ENCODE measurements at regions not wholly inside any gene's neighbourhood (a gene's known extent, or its start where the extent isn't known, plus 50 kb on each side); places are given as distances from the start of the nearest gene placed in this dataset.

- TF ChIP-seq ZNF532 (CRISPR knock-in tag; IDR thresholded peaks at IDR 0.05; ENCODE audit: borderline replicate concordance) = no peak
Observed at GRCh38 chr21:36566644-36567043, 86.7 kb upstream of the CLDN14 start (continued).

- Mint-ChIP-seq H3K9me3 (peaks cover 13% of the 10 kb centered on the region), H3K36me3 (0 out of 2 replicates have a peak, but pooled peaks cover 3% of the 10 kb centered on the region), H3K27ac (no peak overlapping the region), H3K4me3 (no peak overlapping the region), H3K27me3 (ENCODE audit: low read depth) (no peaks in the 10 kb centered on the region; the same call in 1 of the 2 replicates), H3K4me1 (no peaks in the 10 kb centered on the region)
- POLR2A ChIA-PET = interaction anchor here (0.8 kb wide), 1 partner anchor 150 kb away, joined by 3 read pairs; no protein-coding TSS in a partner anchor
- DNase-seq (ENCODE audit: low spot score) (no peak), ATAC-seq (no peak)
- no peak for TF ChIP-seq ZMAT4 (CRISPR knock-in tag; IDR thresholded peaks at IDR 0.05)
- CTCF ChIA-PET = interaction anchor here (1.7 kb wide), 1 partner anchor 63 kb away, joined by 4 read pairs; no protein-coding TSS in a partner anchor
Observed at GRCh38 chr21:36567216-36567885, 87.4 kb upstream of the CLDN14 start.

- Mint-ChIP-seq H3K27ac (no peak overlapping the region), H3K9me3 (peaks cover 6% of the 10 kb centered on the region), H3K4me3 (no peak overlapping the region), H3K27me3 (ENCODE audit: low read depth) (no peaks in the 10 kb centered on the region; the same call in 1 of the 2 replicates), H3K4me1 (no peaks in the 10 kb centered on the region), H3K36me3 (0 out of 2 replicates have a peak, but pooled peaks cover 1% of the 10 kb centered on the region)
- ATAC-seq (no peak), DNase-seq (ENCODE audit: low spot score) (no peak)
- ChIA-PET POLR2A (no interaction called here), CTCF (no interaction called here)
- TF ChIP-seq ZNF512 (CRISPR knock-in tag; IDR thresholded peaks at IDR 0.05; ENCODE audit: borderline replicate concordance) = no peak
- TF ChIP-seq SMAD3 (CRISPR knock-in tag; IDR thresholded peaks at IDR 0.05; ENCODE audit: borderline replicate concordance) = no peak
- no peak for TF ChIP-seq ZNF219 (CRISPR knock-in tag; IDR thresholded peaks at IDR 0.05; ENCODE audit: borderline replicate concordance)
- TF ChIP-seq PRDM15 (CRISPR knock-in tag; IDR thresholded peaks at IDR 0.05) = no peak
- TF ChIP-seq FOXP4 (CRISPR knock-in tag; IDR thresholded peaks at IDR 0.05) = no peak
- TF ChIP-seq ZBTB21 (CRISPR knock-in tag; IDR thresholded peaks at IDR 0.05; ENCODE audit: borderline replicate concordance) = no peak
- no peak for TF ChIP-seq CREB1 (CRISPR knock-in tag; IDR thresholded peaks at IDR 0.05)
- no peak for TF ChIP-seq ESRRA (CRISPR knock-in tag; IDR thresholded peaks at IDR 0.05; ENCODE audit: borderline replicate concordance)
- no peak for TF ChIP-seq ZNF671 (CRISPR knock-in tag; IDR thresholded peaks at IDR 0.05)
- no peak for TF ChIP-seq CDX4 (CRISPR knock-in tag; IDR thresholded peaks at IDR 0.05; ENCODE audit: borderline replicate concordance)
- TF ChIP-seq SMAD4 (CRISPR knock-in tag; IDR thresholded peaks at IDR 0.05) = no peak
Observed at GRCh38 chr21:36569511-36569910, 89.6 kb upstream of the CLDN14 start.

All from WTC11 (cell line).